T-cell (primary cell): ENCODE measurements at regions not wholly inside any gene's neighbourhood (a gene's known extent, or its start where the extent isn't known, plus 50 kb on each side); places are given as distances from the start of the nearest gene placed in this dataset.
"Not testable (repeated sequence)": the region's sequence is repeated elsewhere in the genome, so short reads cannot be mapped to it uniquely, and the experiment has no call there.

Experiments
- ATAC-seq, 4 experiments: fragments of 200-7000 bp in 3 of 4; fragments of 150-1000 bp in 1 of 4; cut with Tn5 transposase; replicated peaks in 1 of 4; 1 replicate in 3 of 4; 2 replicates in 1 of 4; pipeline ENCODE4 v1.10.0; 2021; ENCODE audit warnings: moderate library complexity in 3 of 4, mild to moderate bottlenecking in 2 of 4, moderate number of reproducible peaks in 1 of 4
- CTCF ChIA-PET, 2 donors: fragments of 300-600 bp; sonication (Branson Sonifier 250); formaldehyde crosslinking; loops; one replicate each; lab custom pipeline; 2022; ENCODE audit warnings: antibody characterized with exemption in 2 of 2; lab: Charles Lee
- POLR2A ChIA-PET, 2 donors: fragments of 300-600 bp; sonication (Branson Sonifier 250); formaldehyde crosslinking; loops; one replicate each; lab custom pipeline; 2022; ENCODE audit warnings: antibody characterized with exemption in 2 of 2; lab: Charles Lee
- DNase-seq, 35 experiments: peaks; one replicate each; pipeline versions ENCODE4 v3.0.0 to v3.0.0-alpha.2; 2013 to 2023
- H3K27ac ChIP-seq: one replicate; pipeline ENCODE4 v1.5.1; 2013; ENCODE audit warnings: low read length
- H3K27me3 ChIP-seq, 2 experiments: replicated peaks in 1 of 2; 1 replicate in 1 of 2; 2 replicates in 1 of 2; pipeline versions ENCODE4 v1.6.1 to v1.7.0; 2013; ENCODE audit warnings: low read length in 1 of 2, mixed read lengths in 1 of 2; ENCODE audit not compliant: control insufficient read depth in 2 of 2, insufficient read depth in 2 of 2; ENCODE audit errors: extremely low read depth in 1 of 2
- H3K36me3 ChIP-seq, 2 donors: 1 replicate in 1 of 2; 2 replicates in 1 of 2; pipeline versions ENCODE4 v1.6.1 to v1.7.0; 2013; ENCODE audit warnings: low read length in 1 of 2; ENCODE audit not compliant: control insufficient read depth in 2 of 2, insufficient read depth in 1 of 2; ENCODE audit errors: extremely low read depth in 1 of 2
- H3K4me1 ChIP-seq, 2 experiments: 1 replicate in 1 of 2; 2 replicates in 1 of 2; pipeline versions ENCODE4 v1.6.1 to v1.7.0; 2013; ENCODE audit warnings: low read length in 2 of 2, mixed read lengths in 1 of 2; ENCODE audit not compliant: insufficient read depth in 2 of 2, control insufficient read depth in 1 of 2; ENCODE audit errors: extremely low read depth in 1 of 2
- H3K4me3 ChIP-seq, 2 donors: 1 replicate in 1 of 2; 2 replicates in 1 of 2; pipeline versions ENCODE4 v1.5.1 to v1.7.0; 2013; ENCODE audit warnings: mild to moderate bottlenecking in 2 of 2, low read length in 1 of 2, moderate library complexity in 1 of 2; ENCODE audit not compliant: control insufficient read depth in 1 of 2; ENCODE audit errors: extremely low read depth in 1 of 2
- H3K9me3 ChIP-seq: 2 replicates; pipeline ENCODE4 v1.7.0; 2013
- H3K27ac Mint-ChIP-seq, 2 donors: one replicate each; pipeline ENCODE4 v1.8.0; 2020 to 2021; ENCODE audit warnings: mild to moderate bottlenecking in 2 of 2, mixed read lengths in 2 of 2
- H3K27me3 Mint-ChIP-seq, 2 donors: one replicate each; pipeline ENCODE4 v1.8.0; 2021 to 2022; ENCODE audit warnings: mixed read lengths in 2 of 2
- H3K36me3 Mint-ChIP-seq: one replicate; pipeline ENCODE4 v1.8.0; 2021; ENCODE audit warnings: mixed read lengths
- H3K4me1 Mint-ChIP-seq, 3 donors: one replicate each; pipeline ENCODE4 v1.8.0; 2020 to 2022; ENCODE audit warnings: mixed read lengths in 3 of 3, mild to moderate bottlenecking in 1 of 3
- H3K4me3 Mint-ChIP-seq, 3 donors: one replicate each; pipeline ENCODE4 v1.8.0; 2020 to 2022; ENCODE audit warnings: mild to moderate bottlenecking in 3 of 3, mixed read lengths in 3 of 3, moderate library complexity in 3 of 3
- H3K9me3 Mint-ChIP-seq, 3 donors: one replicate each; pipeline ENCODE4 v1.8.0; 2020 to 2022; ENCODE audit warnings: mixed read lengths in 3 of 3
- WGBS: methylation state at CpG from one replicate; pipeline ENCODE4 v1.1.5; 2013; ENCODE audit warnings: missing lambda C conversion rate; ENCODE audit not compliant: insufficient coverage; 5-methylcytosine and 5-hydroxymethylcytosine counted together

DNA sequence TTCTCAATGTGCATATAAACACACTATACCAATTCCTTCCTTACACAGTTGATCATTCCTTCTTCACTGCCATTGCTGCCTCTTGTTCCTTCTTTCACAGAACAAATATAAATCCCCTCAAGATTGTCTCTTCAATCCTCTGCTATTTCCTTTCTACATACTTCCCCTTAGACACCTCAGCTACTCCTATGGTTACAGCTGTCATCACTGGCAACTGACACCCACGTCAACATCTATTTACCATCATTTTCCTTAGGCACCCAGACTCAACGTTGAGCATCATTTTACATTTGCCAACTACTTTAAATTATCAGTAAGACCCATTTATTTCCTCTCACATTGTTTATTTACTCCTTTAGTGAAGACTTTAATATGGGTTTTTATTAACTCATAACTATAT lies 488.8 kb upstream of the FSHR start:
- Histone ChIP-seq H3K4me1 (no peaks in the 10 kb centered on the region), H3K36me3 (no peaks in the 10 kb centered on the region), H3K9me3 (no peaks in the 10 kb centered on the region), H3K27ac (no peak overlapping the region), H3K4me3 (no peak overlapping the region), H3K27me3 (no peaks in the 10 kb centered on the region)
- no peaks in the 10 kb centered on the region for H3K4me1 Mint-ChIP-seq
- WGBS, result 86% methylated on average over 1 of the region's 2 CpGs
- ChIA-PET POLR2A (no interaction called here), CTCF (no interaction called here)
- H3K27me3 Mint-ChIP-seq, result no peaks in the 10 kb centered on the region
- no peaks in the 10 kb centered on the region for H3K36me3 Mint-ChIP-seq
- no peak for ATAC-seq
- no peak overlapping the region for H3K27ac Mint-ChIP-seq
- DNase-seq, result no peak
- peaks cover 0 to 5% (median 4%) of the 10 kb centered on the region in 3 donors for H3K9me3 Mint-ChIP-seq
- H3K4me3 Mint-ChIP-seq, result no peak overlapping the region

DNA sequence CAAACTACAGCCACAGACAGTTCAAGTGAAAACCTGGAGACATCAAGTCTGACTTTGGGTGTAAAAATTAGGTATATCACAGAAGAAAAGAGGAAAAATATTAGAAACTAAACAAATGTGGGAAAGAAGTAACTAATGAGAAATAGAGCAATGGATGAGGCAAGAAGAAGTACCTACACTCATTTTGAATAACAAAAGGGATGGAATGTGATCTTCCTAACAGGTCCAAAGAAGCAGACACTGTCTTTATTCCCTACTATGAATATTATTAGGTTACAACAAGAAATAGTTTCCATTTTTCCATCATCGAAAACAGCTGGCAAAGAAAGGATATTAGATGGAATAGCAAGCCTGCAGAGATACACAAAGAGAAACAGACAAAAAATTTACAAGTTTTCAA lies 486.3 kb upstream of the FSHR start:
- Mint-ChIP-seq H3K36me3 (no peaks in the 10 kb centered on the region), H3K4me1 (no peaks in the 10 kb centered on the region), H3K9me3 (peaks cover 4 to 10% (median 4%) of the 10 kb centered on the region in 3 donors), H3K27me3 (no peaks in the 10 kb centered on the region), H3K27ac (no peak overlapping the region), H3K4me3 (no peak overlapping the region)
- no peaks in the 10 kb centered on the region for H3K27me3 ChIP-seq
- H3K27ac ChIP-seq, result no peak overlapping the region
- no peak for DNase-seq
- CTCF ChIA-PET, result interaction anchor here in 1 of 2 donors (0.8 kb wide), 1 partner anchor 466 kb away, joined by 5 read pairs; no protein-coding TSS in a partner anchor
- no peaks in the 10 kb centered on the region for H3K36me3 ChIP-seq
- no CpG with 5 or more reads among the region's 1 CpG for WGBS
- POLR2A ChIA-PET, result no interaction called here
- H3K4me1 ChIP-seq, result no peaks in the 10 kb centered on the region
- no peak overlapping the region for H3K4me3 ChIP-seq
- no peaks in the 10 kb centered on the region for H3K9me3 ChIP-seq
- ATAC-seq, result no peak

DNA sequence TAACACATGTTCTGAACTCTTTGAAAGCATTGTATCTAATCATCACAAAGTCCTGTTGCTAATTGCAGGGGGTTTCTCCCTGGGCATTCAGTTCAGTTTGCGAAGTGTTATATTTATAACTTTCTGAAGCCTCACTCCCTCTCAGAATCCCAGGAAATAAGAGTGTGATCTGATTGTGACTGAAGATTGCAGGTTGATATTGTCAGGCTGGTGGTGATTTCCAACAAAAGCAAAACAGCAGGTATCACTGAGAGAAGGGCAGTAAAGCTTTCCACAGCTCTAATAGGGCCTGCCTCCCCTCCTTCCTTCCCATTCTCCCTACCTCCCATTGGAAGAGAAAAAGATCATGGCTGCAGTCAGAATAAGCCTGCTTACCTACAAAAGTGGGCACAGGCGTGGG lies 466.7 kb upstream of the FSHR start:
- H3K9me3 Mint-ChIP-seq, result peaks cover 0 to 4% (median 0%) of the 10 kb centered on the region in 3 donors
- Histone ChIP-seq H3K4me3 (no peak overlapping the region), H3K4me1 (no peaks in the 10 kb centered on the region), H3K27ac (no peak overlapping the region), H3K27me3 (no peaks in the 10 kb centered on the region), H3K9me3 (no peaks in the 10 kb centered on the region), H3K36me3 (no peaks in the 10 kb centered on the region)
- H3K27me3 Mint-ChIP-seq, result no peaks in the 10 kb centered on the region
- no peak overlapping the region for H3K27ac Mint-ChIP-seq
- no peaks in the 10 kb centered on the region for H3K4me1 Mint-ChIP-seq
- ChIA-PET CTCF (interaction anchor here in 1 of 2 donors (0.5 kb wide), 1 partner anchor 15 kb away, joined by 5 read pairs; no protein-coding TSS in a partner anchor), POLR2A (no interaction called here)
- no CpG with 5 or more reads among the region's 2 CpGs for WGBS
- ATAC-seq, result no peak
- no peaks in the 10 kb centered on the region for H3K36me3 Mint-ChIP-seq
- DNase-seq, result no peak
- no peak overlapping the region for H3K4me3 Mint-ChIP-seq

GRCh38 chr2:49619804-49620203 lies 465.5 kb upstream of the FSHR start:
- no peak overlapping the region for H3K27ac Mint-ChIP-seq
- no peaks in the 10 kb centered on the region for H3K36me3 ChIP-seq
- H3K27ac ChIP-seq, result no peak overlapping the region
- WGBS, result no CpG with 5 or more reads among the region's 3 CpGs
- H3K9me3 Mint-ChIP-seq, result peaks cover 0 to 4% (median 0%) of the 10 kb centered on the region in 3 donors
- H3K4me3 Mint-ChIP-seq, result no peak overlapping the region
- ATAC-seq (no peak), DNase-seq (no peak)
- H3K27me3 Mint-ChIP-seq, result no peaks in the 10 kb centered on the region
- H3K4me1 Mint-ChIP-seq, result no peaks in the 10 kb centered on the region
- no peak overlapping the region for H3K4me3 ChIP-seq
- ChIA-PET POLR2A (no interaction called here), CTCF (interaction anchor here in 1 of 2 donors (0.7 kb wide), 1 partner anchor 866 kb away, joined by 3 read pairs; no protein-coding TSS in a partner anchor)
- no peaks in the 10 kb centered on the region for H3K4me1 ChIP-seq
- H3K9me3 ChIP-seq, result no peaks in the 10 kb centered on the region
- no peaks in the 10 kb centered on the region for H3K36me3 Mint-ChIP-seq
- no peaks in the 10 kb centered on the region for H3K27me3 ChIP-seq

GRCh38 chr2:49618491-49618890 lies 464.2 kb upstream of the FSHR start:
- H3K4me1 Mint-ChIP-seq, result no peaks in the 10 kb centered on the region
- ChIA-PET CTCF (no interaction called here), POLR2A (no interaction called here)
- ATAC-seq (no peak), DNase-seq (no peak)
- Histone ChIP-seq H3K4me3 (no peak overlapping the region), H3K27me3 (no peaks in the 10 kb centered on the region), H3K36me3 (no peaks in the 10 kb centered on the region), H3K4me1 (no peaks in the 10 kb centered on the region), H3K9me3 (no peaks in the 10 kb centered on the region), H3K27ac (no peak overlapping the region)
- WGBS, result no CpG with 5 or more reads among the region's 3 CpGs
- no peaks in the 10 kb centered on the region for H3K36me3 Mint-ChIP-seq
- peaks cover 0 to 2% (median 0%) of the 10 kb centered on the region in 3 donors for H3K9me3 Mint-ChIP-seq
- H3K27me3 Mint-ChIP-seq, result no peaks in the 10 kb centered on the region
- H3K27ac Mint-ChIP-seq, result no peak overlapping the region
- no peak overlapping the region for H3K4me3 Mint-ChIP-seq

DNA sequence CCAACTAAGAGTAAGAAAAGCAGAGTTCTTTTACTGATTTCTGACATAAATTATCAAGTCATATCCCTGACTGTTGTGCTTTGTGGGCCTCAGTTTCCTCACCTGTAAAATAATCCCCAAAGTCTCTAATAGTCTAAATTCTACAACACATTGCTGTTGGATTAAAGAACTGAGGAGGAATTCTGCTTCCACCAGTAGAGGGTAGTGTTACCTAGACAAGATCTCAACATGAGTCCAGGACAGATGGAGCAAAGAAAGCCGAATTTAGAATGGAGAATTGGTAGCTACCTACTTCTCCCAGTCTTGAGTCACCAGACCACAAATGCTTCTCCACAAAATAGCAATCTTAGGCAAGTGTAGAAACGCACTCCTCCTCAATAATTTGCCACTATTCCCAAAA lies 462.5 kb upstream of the FSHR start:
- no peaks in the 10 kb centered on the region for H3K27me3 Mint-ChIP-seq
- H3K9me3 ChIP-seq, result no peaks in the 10 kb centered on the region
- no CpG with 5 or more reads among the region's 2 CpGs for WGBS
- ATAC-seq (no peak), DNase-seq (no peak)
- POLR2A ChIA-PET, result no interaction called here
- H3K36me3 ChIP-seq, result no peaks in the 10 kb centered on the region
- no peaks in the 10 kb centered on the region for H3K4me1 Mint-ChIP-seq
- H3K4me3 ChIP-seq, result no peak overlapping the region
- no peak overlapping the region for H3K27ac ChIP-seq
- H3K4me3 Mint-ChIP-seq, result no peak overlapping the region
- H3K36me3 Mint-ChIP-seq, result no peaks in the 10 kb centered on the region
- no peaks in the 10 kb centered on the region for H3K27me3 ChIP-seq
- CTCF ChIA-PET, result no interaction called here
- peaks cover 0 to 5% (median 0%) of the 10 kb centered on the region in 3 donors for H3K9me3 Mint-ChIP-seq
- no peak overlapping the region for H3K27ac Mint-ChIP-seq
- H3K4me1 ChIP-seq, result no peaks in the 10 kb centered on the region

GRCh38 chr2:49611796-49612195 lies 457.5 kb upstream of the FSHR start:
- POLR2A ChIA-PET, H3K27ac ChIP-seq, CTCF ChIA-PET, H3K27me3 Mint-ChIP-seq, DNase-seq, H3K9me3 Mint-ChIP-seq, H3K36me3 ChIP-seq, H3K9me3 ChIP-seq, H3K27me3 ChIP-seq, H3K4me1 Mint-ChIP-seq, H3K4me3 ChIP-seq, H3K27ac Mint-ChIP-seq, ATAC-seq, H3K4me3 Mint-ChIP-seq, H3K36me3 Mint-ChIP-seq, H3K4me1 ChIP-seq: not testable (repeated sequence)
- WGBS, result 78% methylated on average over 3 of the region's 5 CpGs
